Endothelial cell (in vitro differentiated cells): ENCODE measurements at regions not wholly inside any gene's neighbourhood (a gene's known extent, or its start where the extent isn't known, plus 50 kb on each side); places are given as distances from the start of the nearest gene placed in this dataset.

ENCODE experiments used
- DNase-seq: peaks from one replicate; pipeline ENCODE4 v3.0.0; 2021; ENCODE audit warnings: low spot score
- H3K27ac Mint-ChIP-seq: one replicate; pipeline ENCODE4 v1.8.0; 2021; ENCODE audit warnings: mixed read lengths, inconsistent platforms; ENCODE audit not compliant: unreplicated experiment
- H3K27me3 Mint-ChIP-seq: one replicate; pipeline ENCODE4 v1.8.0; 2021; ENCODE audit warnings: mild to moderate bottlenecking, moderate library complexity, mixed read lengths, inconsistent platforms; ENCODE audit not compliant: unreplicated experiment
- H3K36me3 Mint-ChIP-seq: one replicate; pipeline ENCODE4 v1.8.0; 2021; ENCODE audit warnings: mild to moderate bottlenecking, low read depth, mixed read lengths, inconsistent platforms; ENCODE audit not compliant: unreplicated experiment
- H3K4me1 Mint-ChIP-seq: one replicate; pipeline ENCODE4 v1.8.0; 2021; ENCODE audit warnings: mild to moderate bottlenecking, mixed read lengths, inconsistent platforms; ENCODE audit not compliant: unreplicated experiment
- H3K4me3 Mint-ChIP-seq: one replicate; pipeline ENCODE4 v1.8.0; 2021; ENCODE audit warnings: mild to moderate bottlenecking, mixed read lengths, inconsistent platforms; ENCODE audit not compliant: unreplicated experiment
- H3K9me3 Mint-ChIP-seq: one replicate; pipeline ENCODE4 v1.8.0; 2021; ENCODE audit warnings: mixed read lengths, inconsistent platforms; ENCODE audit not compliant: unreplicated experiment
- TF ChIP-seq, protein P1 (sequence below): fragments of 200-600 bp; sonication (generic); IDR thresholded peaks from one replicate; pipeline ENCODE4 v1.5.0; 2021; ENCODE audit warnings: antibody characterized with exemption; ENCODE audit not compliant: unreplicated experiment

- no peaks in the 10 kb centered on the region for H3K4me1 Mint-ChIP-seq
- TF ChIP-seq, protein P1, sequence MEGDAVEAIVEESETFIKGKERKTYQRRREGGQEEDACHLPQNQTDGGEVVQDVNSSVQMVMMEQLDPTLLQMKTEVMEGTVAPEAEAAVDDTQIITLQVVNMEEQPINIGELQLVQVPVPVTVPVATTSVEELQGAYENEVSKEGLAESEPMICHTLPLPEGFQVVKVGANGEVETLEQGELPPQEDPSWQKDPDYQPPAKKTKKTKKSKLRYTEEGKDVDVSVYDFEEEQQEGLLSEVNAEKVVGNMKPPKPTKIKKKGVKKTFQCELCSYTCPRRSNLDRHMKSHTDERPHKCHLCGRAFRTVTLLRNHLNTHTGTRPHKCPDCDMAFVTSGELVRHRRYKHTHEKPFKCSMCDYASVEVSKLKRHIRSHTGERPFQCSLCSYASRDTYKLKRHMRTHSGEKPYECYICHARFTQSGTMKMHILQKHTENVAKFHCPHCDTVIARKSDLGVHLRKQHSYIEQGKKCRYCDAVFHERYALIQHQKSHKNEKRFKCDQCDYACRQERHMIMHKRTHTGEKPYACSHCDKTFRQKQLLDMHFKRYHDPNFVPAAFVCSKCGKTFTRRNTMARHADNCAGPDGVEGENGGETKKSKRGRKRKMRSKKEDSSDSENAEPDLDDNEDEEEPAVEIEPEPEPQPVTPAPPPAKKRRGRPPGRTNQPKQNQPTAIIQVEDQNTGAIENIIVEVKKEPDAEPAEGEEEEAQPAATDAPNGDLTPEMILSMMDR: no peak
- H3K27ac Mint-ChIP-seq: no peak overlapping the region
- no peak overlapping the region for H3K4me3 Mint-ChIP-seq
- H3K36me3 Mint-ChIP-seq: no peaks in the 10 kb centered on the region
- no peaks in the 10 kb centered on the region for H3K27me3 Mint-ChIP-seq
- DNase-seq: no peak
- H3K9me3 Mint-ChIP-seq: no peaks in the 10 kb centered on the region
Observed at GRCh38 chr18:41226911-41227310, 728.1 kb upstream of the PIK3C3 start.

GRCh38 chr18:41226186-41226585 lies 728.8 kb upstream of the PIK3C3 start:
- H3K9me3 Mint-ChIP-seq: no peaks in the 10 kb centered on the region
- H3K27me3 Mint-ChIP-seq: no peaks in the 10 kb centered on the region
- no peak overlapping the region for H3K27ac Mint-ChIP-seq
- TF ChIP-seq, protein P1: no peak
- no peak overlapping the region for H3K4me3 Mint-ChIP-seq
- DNase-seq: no peak
- no peaks in the 10 kb centered on the region for H3K36me3 Mint-ChIP-seq
- no peaks in the 10 kb centered on the region for H3K4me1 Mint-ChIP-seq

DNA sequence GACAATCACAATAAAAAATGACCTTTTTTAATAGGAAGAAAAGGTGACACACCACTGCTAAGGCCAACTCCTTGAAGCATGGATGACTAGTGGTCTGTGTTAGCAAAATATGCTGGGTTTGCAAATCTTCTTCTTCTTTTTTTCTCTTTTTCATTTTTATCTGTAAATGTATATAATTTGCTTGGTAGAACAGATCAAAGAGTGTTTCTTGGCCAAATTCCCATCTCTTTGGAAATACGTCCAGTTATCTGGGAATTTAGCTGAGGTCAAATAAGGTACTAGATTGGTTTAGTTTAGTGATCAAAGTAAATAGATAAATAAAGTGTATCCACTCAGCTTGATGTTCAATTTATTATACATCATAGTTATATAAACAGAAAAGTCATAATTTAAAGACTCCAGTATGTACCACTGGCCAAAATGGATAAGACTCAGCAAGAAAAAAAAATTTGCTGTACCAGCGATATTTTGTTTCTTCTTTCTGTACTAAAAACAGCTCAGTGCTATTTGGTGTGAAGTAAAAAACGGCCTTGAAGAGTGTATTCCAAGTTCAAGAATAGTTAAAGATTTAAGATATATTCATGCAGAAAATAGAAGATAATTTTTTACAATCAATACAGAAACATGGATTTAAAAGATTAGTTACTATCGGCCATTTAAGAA lies 738.6 kb upstream of the PIK3C3 start:
- no peak overlapping the region for H3K27ac Mint-ChIP-seq
- H3K27me3 Mint-ChIP-seq: no peaks in the 10 kb centered on the region
- TF ChIP-seq, protein P1: no peak
- DNase-seq: no peak
- no peak overlapping the region for H3K4me3 Mint-ChIP-seq
- H3K36me3 Mint-ChIP-seq: no peaks in the 10 kb centered on the region
- no peaks in the 10 kb centered on the region for H3K9me3 Mint-ChIP-seq
- no peaks in the 10 kb centered on the region for H3K4me1 Mint-ChIP-seq

GRCh38 chr18:41207706-41208105 lies 747.3 kb upstream of the PIK3C3 start:
- no peaks in the 10 kb centered on the region for H3K27me3 Mint-ChIP-seq
- TF ChIP-seq, protein P1: no peak

DNA sequence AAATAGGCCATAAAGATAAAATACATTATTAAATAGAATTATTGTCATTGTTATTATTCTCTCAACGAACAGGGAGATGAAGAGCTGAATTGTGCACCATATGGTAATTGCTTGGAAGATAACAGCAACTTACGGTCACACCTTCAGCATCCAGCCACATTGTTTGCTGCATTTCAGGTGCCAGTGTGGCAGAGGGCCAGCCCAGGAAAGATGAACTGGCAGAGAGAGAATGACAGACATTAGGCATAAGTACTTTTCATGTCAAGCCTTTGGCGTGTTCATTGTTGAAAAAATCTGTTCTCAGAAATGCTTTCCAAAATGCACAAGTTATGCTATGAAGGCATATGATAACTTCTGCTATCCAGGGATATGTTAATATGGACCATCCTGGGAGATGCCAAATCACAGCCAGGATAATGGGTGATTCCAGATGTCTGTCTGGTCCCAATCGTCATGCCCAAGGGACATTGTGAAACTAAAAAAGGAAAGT lies 748.6 kb upstream of the PIK3C3 start:
- H3K4me1 Mint-ChIP-seq: no peaks in the 10 kb centered on the region

More at GRCh38 chr18:41207706-41208105, 747.3 kb upstream of the PIK3C3 start:
- Mint-ChIP-seq H3K36me3 (no peaks in the 10 kb centered on the region), H3K9me3 (no peaks in the 10 kb centered on the region), H3K4me1 (no peaks in the 10 kb centered on the region), H3K27ac (no peak overlapping the region), H3K4me3 (no peak overlapping the region)
- DNase-seq: no peak

More for the DNA sequence above, 748.6 kb upstream of the PIK3C3 start:
- Mint-ChIP-seq H3K9me3 (no peaks in the 10 kb centered on the region), H3K36me3 (no peaks in the 10 kb centered on the region), H3K4me3 (no peak overlapping the region), H3K27me3 (no peaks in the 10 kb centered on the region), H3K27ac (no peak overlapping the region)
- TF ChIP-seq, protein P1: no peak
- no peak for DNase-seq
